Lower leg skin (tissue), 4 donors: ENCODE measurements at regions not wholly inside any gene's neighbourhood (a gene's known extent, or its start where the extent isn't known, plus 50 kb on each side); places are given as distances from the start of the nearest gene placed in this dataset.

Experiments used
- DNase-seq, 2 donors: peaks; one replicate each; pipeline ENCODE4 v3.0.0-alpha.2; 2019; ENCODE audit warnings: low spot score in 2 of 2
- H3K4me3 ChIP-seq: fragments of 200-600 bp; sonication (generic); 2 replicates; pipeline ENCODE4 v1.5.1; 2017; ENCODE audit warnings: mild to moderate bottlenecking, low read depth; ENCODE audit not compliant: poor library complexity, severe bottlenecking
- POLR2A ChIP-seq, 2 donors: fragments of 450-650 bp; IDR thresholded peaks; one replicate each; pipeline ENCODE4 v1.6.1; 2016 to 2017; ENCODE audit warnings: antibody characterized with exemption in 2 of 2, mild to moderate bottlenecking in 1 of 2, moderate library complexity in 1 of 2
- WGBS, 2 donors: methylation state at CpG; one replicate each; pipeline ENCODE4 v1.1.5; 2018; 5-methylcytosine and 5-hydroxymethylcytosine counted together
- intact Hi-C: fragments of 100-400 bp; cut with DNase I; formaldehyde crosslinking; loops from one replicate; pipeline ENCODE4 v1.15.0; 2023; ENCODE audit warnings: low total_unique reads
- TF ChIP-seq, protein P1 (sequence below), 3 donors: fragments of 450-650 bp; IDR thresholded peaks; one replicate each; pipeline ENCODE4 v1.5.1; 2016; ENCODE audit warnings: antibody characterized with exemption in 3 of 3, mild to moderate bottlenecking in 3 of 3, moderate library complexity in 2 of 3

DNA sequence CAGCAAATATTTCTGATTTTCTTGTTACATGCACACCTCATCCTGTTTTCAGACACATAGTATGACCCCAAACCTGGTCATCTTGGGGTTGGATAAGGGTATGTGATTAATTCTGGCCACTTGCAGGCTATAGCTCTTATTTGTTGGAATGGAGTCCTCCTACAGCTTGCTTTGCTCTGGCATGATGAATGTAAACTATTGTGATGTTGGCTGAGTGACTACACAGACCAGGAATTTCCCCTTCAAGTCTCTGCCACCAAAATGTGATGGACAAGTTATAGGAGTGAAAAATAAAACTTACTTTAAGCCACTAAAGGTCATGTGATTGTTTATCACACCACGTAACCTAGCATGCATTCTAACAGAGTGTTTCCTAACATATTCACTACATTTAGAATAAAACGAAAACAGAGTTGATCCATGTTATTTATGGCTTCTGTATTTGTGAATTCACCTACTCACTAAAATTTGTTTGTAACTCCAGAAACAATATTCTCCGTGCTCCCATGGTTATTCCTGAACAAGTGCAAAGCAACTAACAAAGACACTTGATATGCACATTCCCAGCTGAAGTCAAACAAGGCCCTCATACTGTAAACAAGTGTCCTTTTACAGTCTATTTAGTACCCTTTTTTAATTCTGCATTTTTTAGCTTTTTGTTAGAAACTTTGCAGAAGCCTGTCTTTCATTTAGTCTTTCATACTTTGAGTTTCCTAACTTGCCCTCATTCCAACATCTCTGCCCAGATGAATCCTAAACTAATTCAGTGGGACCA is 599.2 kb upstream of the PCDH15 start:
- intact Hi-C loops: no loop called here
- DNase-seq: no peak
- no peak overlapping the region for H3K4me3 ChIP-seq
- WGBS, 2 donors: 69% methylated on average over 3 of the region's 3 CpGs
- TF ChIP-seq, protein P1, sequence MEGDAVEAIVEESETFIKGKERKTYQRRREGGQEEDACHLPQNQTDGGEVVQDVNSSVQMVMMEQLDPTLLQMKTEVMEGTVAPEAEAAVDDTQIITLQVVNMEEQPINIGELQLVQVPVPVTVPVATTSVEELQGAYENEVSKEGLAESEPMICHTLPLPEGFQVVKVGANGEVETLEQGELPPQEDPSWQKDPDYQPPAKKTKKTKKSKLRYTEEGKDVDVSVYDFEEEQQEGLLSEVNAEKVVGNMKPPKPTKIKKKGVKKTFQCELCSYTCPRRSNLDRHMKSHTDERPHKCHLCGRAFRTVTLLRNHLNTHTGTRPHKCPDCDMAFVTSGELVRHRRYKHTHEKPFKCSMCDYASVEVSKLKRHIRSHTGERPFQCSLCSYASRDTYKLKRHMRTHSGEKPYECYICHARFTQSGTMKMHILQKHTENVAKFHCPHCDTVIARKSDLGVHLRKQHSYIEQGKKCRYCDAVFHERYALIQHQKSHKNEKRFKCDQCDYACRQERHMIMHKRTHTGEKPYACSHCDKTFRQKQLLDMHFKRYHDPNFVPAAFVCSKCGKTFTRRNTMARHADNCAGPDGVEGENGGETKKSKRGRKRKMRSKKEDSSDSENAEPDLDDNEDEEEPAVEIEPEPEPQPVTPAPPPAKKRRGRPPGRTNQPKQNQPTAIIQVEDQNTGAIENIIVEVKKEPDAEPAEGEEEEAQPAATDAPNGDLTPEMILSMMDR (IDR thresholded peaks at IDR 0.05): no peak
- TF ChIP-seq POLR2A (IDR thresholded peaks at IDR 0.05): no peak

DNA sequence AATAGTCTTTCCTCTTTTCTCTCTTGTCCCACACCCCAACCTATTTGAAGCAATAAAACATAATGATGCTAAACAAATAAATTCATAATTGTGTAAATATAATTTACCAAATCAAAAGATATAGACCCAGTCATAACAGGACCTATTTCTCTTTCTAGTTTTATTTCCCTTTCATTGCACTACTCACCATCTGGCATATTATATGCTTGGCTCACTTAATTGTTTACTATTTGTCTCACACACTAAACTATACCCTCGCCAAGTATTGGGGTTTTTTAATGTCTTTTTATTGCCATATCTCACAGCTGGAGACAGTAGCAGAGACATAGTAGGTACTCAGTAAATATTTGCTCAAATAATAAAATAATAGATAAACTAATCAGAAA is 597.5 kb upstream of the PCDH15 start:
- intact Hi-C loops: no loop called here

DNA sequence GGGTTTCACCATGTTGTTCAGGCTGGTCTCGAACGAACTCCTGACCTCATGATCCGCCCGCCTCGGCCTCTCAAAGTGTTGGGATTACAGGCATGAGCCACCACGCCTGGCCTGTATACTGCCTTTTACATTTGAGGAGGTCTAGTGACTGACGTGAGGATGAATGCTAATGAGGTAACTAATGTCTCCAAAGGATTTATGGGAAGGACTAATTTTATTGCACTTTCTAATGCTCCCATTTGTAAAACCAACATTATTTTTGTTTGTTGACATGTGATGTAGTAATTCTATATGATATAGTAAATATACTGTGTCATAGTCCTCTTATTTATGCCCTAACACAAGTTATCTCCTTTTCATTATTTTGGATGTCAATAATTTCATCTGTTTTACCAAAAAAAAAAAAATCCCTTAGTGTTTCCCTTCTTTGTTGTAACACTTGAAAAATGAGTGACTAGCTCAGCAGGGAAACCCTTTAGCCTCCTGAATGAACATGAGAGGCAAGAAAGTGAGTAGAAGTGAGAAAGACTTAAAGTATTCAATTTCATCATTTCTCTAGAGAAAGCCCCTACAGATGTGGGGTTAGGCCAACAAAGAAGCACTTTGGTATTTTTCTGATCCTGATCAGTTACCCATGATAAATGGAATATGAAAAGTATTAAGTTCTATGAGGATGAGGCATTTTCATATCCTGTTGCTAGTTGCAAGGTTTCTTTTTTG is 596.9 kb upstream of the PCDH15 start:
- no peak for DNase-seq
- no peak overlapping the region for H3K4me3 ChIP-seq
- no peak for TF ChIP-seq POLR2A (IDR thresholded peaks at IDR 0.05)
- TF ChIP-seq, protein P1 (IDR thresholded peaks at IDR 0.05): no peak
- 87 to 88% methylated on average over 7 of the region's 7 CpGs for WGBS, 2 donors
- intact Hi-C loops: no loop called here

More for the DNA sequence above, 597.5 kb upstream of the PCDH15 start:
- TF ChIP-seq, protein P1 (IDR thresholded peaks at IDR 0.05): no peak
- TF ChIP-seq POLR2A (IDR thresholded peaks at IDR 0.05): no peak
- no peak for DNase-seq
- no peak overlapping the region for H3K4me3 ChIP-seq
- WGBS, 2 donors: 39 to 59% methylated on average over 1 of the region's 1 CpG

DNA sequence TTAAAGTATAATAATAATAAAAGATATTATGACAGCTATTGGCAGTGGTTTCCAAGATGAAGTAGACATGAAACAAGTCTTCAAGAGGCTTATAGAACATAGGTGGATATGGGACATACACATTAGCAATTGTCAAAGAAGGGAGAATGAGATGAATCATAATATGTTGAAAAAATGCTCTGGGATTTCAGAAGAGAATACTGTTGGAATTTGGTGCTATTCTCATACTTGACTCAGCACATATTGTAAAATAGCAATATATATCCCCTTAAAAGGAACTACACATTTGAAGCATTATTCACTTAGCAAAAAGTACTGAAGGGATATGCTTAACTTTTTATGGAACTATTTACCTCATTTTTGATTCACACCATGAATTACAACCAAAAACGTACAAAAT is 577.2 kb upstream of the PCDH15 start:
- no peak overlapping the region for H3K4me3 ChIP-seq
- TF ChIP-seq POLR2A (IDR thresholded peaks at IDR 0.05): no peak
- TF ChIP-seq, protein P1 (IDR thresholded peaks at IDR 0.05): no peak
- 57 to 59% methylated on average over 1 of the region's 1 CpG for WGBS, 2 donors
- no peak for DNase-seq
- intact Hi-C loops: no loop called here

DNA sequence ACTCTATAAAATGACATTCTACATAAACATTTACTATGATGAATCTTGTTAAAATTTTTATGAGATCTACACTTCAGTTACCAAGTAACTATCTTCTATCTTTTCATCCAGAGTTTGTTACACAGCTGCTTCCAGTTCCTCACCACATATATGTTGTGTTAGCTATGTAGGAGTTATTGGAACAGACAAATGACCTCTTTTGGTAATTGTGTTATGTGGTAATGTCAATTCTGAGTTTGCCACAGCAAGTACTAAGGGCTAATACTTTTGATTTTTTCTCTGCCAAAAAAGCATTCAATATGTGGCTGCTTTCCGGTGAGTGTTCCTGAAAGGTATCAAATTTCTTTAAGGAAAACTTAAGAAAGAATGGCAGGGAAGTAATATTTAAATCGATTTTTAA is 573.9 kb upstream of the PCDH15 start:
- 23 to 28% methylated on average over 2 of the region's 2 CpGs for WGBS, 2 donors

More for the DNA sequence above, 573.9 kb upstream of the PCDH15 start:
- TF ChIP-seq POLR2A (IDR thresholded peaks at IDR 0.05): no peak
- TF ChIP-seq, protein P1 (IDR thresholded peaks at IDR 0.05): no peak
- intact Hi-C loops: no loop called here
- H3K4me3 ChIP-seq: no peak overlapping the region
- DNase-seq: no peak
